KMS-11 (cell line): ENCODE measurements at regions not wholly inside any gene's neighbourhood (a gene's known extent, or its start where the extent isn't known, plus 50 kb on each side); places are given as distances from the start of the nearest gene placed in this dataset.
"Not testable (repeated sequence)": the region's sequence is repeated elsewhere in the genome, so short reads cannot be mapped to it uniquely, and the experiment has no call there.

Source experiments
- H2AFZ ChIP-seq: fragments of 200-600 bp; sonication (generic); 2 replicates; pipeline ENCODE4 v1.6.1; 2016; ENCODE audit warnings: antibody characterized with exemption, mixed run types, low read depth
- H3K27ac ChIP-seq: fragments of 200-600 bp; sonication (generic); 2 replicates; pipeline ENCODE4 v1.6.1; 2016; ENCODE audit warnings: mild to moderate bottlenecking, mixed run types
- H3K27me3 ChIP-seq: fragments of 200-600 bp; sonication (generic); 2 replicates; pipeline ENCODE4 v1.6.1; 2017; ENCODE audit warnings: mild to moderate bottlenecking, low read depth, mixed run types, moderate library complexity; ENCODE audit not compliant: insufficient read depth
- H3K36me3 ChIP-seq: fragments of 200-600 bp; sonication (generic); 2 replicates; pipeline ENCODE4 v1.6.1; 2017; ENCODE audit warnings: mild to moderate bottlenecking, mixed run types; ENCODE audit not compliant: insufficient read depth
- H3K4me1 ChIP-seq: fragments of 200-600 bp; sonication (generic); 2 replicates; pipeline ENCODE4 v1.6.1; 2016; ENCODE audit warnings: mild to moderate bottlenecking, low read depth, mixed run types; ENCODE audit not compliant: poor library complexity, severe bottlenecking
- H3K4me2 ChIP-seq: fragments of 200-600 bp; sonication (generic); 2 replicates; pipeline ENCODE4 v1.7.0; 2016; ENCODE audit warnings: mild to moderate bottlenecking, mixed run types
- H3K4me3 ChIP-seq: fragments of 200-600 bp; sonication (generic); IDR thresholded peaks from 2 replicates; pipeline ENCODE4 v1.6.1; 2017; ENCODE audit warnings: low read depth, low read length, mixed read lengths; ENCODE audit not compliant: insufficient read depth
- H3K79me2 ChIP-seq: fragments of 200-600 bp; sonication (generic); 2 replicates; pipeline ENCODE4 v1.6.1; 2016; ENCODE audit warnings: low read depth, mixed run types; ENCODE audit not compliant: insufficient read depth
- H3K9ac ChIP-seq: fragments of 200-600 bp; sonication (generic); 2 replicates; pipeline ENCODE4 v1.6.1; 2016; ENCODE audit warnings: mild to moderate bottlenecking, mixed run types
- H4K20me1 ChIP-seq: fragments of 200-600 bp; sonication (generic); 2 replicates; pipeline ENCODE4 v1.6.1; 2016; ENCODE audit warnings: mild to moderate bottlenecking, mixed run types; ENCODE audit not compliant: insufficient read depth
- CTCF ChIP-seq: fragments of 200-600 bp; sonication (generic); conservative IDR thresholded peaks from 2 replicates; pipeline ENCODE4 v1.6.1; 2017; ENCODE audit warnings: low read depth, mild to moderate bottlenecking, antibody characterized with exemption, low read length, moderate library complexity, mixed read lengths

- Histone ChIP-seq H3K4me2 (no peak overlapping the region), H2AFZ (no peak overlapping the region), H3K4me1 (no peaks in the 10 kb centered on the region), H3K27me3 (no peaks in the 10 kb centered on the region), H3K9ac (no peak overlapping the region), H3K27ac (no peak overlapping the region), H3K4me3 (no peak overlapping the region), H3K79me2 (no peaks in the 10 kb centered on the region), H4K20me1 (no peaks in the 10 kb centered on the region), H3K36me3 (no peaks in the 10 kb centered on the region)
- TF ChIP-seq CTCF: no peak
Observed at GRCh38 chr12:84412226-84412625, 500.4 kb downstream of the SLC6A15 start.

- no peak overlapping the region for H2AFZ ChIP-seq
- no peaks in the 10 kb centered on the region for H3K79me2 ChIP-seq
- no peaks in the 10 kb centered on the region for H3K36me3 ChIP-seq
- H4K20me1 ChIP-seq: no peaks in the 10 kb centered on the region
- no peak for TF ChIP-seq CTCF
- no peak overlapping the region for H3K27ac ChIP-seq
- no peak overlapping the region for H3K4me2 ChIP-seq
- no peaks in the 10 kb centered on the region for H3K27me3 ChIP-seq
- H3K9ac ChIP-seq: no peak overlapping the region
- H3K4me1 ChIP-seq: no peaks in the 10 kb centered on the region
- H3K4me3 ChIP-seq: no peak overlapping the region
Observed at GRCh38 chr12:84411031-84411430, 501.6 kb downstream of the SLC6A15 start.

GRCh38 chr12:84408936-84409335, 503.7 kb downstream of the SLC6A15 start:
- Histone ChIP-seq H3K4me2 (no peak overlapping the region), H2AFZ (no peak overlapping the region), H3K27ac (no peak overlapping the region), H3K4me3 (no peak overlapping the region), H3K36me3 (no peaks in the 10 kb centered on the region), H3K9ac (no peak overlapping the region), H3K4me1 (no peaks in the 10 kb centered on the region), H4K20me1 (no peaks in the 10 kb centered on the region), H3K27me3 (no peaks in the 10 kb centered on the region), H3K79me2 (no peaks in the 10 kb centered on the region)
- TF ChIP-seq CTCF: no peak

- H2AFZ ChIP-seq, H3K4me1 ChIP-seq, H3K4me3 ChIP-seq, H3K27me3 ChIP-seq, H3K36me3 ChIP-seq, H3K27ac ChIP-seq, H3K9ac ChIP-seq, H3K79me2 ChIP-seq, H3K4me2 ChIP-seq, H4K20me1 ChIP-seq: not testable (repeated sequence)
Observed at GRCh38 chr12:84406720-84407119, 505.9 kb downstream of the SLC6A15 start.

DNA sequence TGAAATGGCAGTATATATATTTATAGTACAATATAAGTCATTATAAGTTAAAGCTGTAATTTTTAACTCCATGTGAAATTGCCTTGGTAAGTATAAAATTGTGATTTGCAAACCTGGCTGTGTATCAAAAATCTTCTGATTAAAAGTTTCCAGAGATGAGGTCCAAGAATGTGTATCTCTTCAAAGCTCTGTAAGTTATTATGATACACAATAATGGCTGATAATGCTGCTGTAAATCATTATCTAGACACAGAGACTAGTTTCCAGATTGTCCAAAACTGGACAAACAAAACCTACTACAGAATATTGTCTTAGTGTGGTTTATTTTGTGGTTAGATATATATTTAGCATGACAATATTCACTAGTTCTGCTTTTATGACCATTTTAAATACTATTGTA, 514.8 kb downstream of the SLC6A15 start:
- Histone ChIP-seq H3K79me2 (no peaks in the 10 kb centered on the region), H3K27ac (no peak overlapping the region), H3K4me1 (no peaks in the 10 kb centered on the region), H3K9ac (no peak overlapping the region), H4K20me1 (no peaks in the 10 kb centered on the region), H3K4me2 (no peak overlapping the region), H3K4me3 (no peak overlapping the region), H2AFZ (no peak overlapping the region), H3K36me3 (no peaks in the 10 kb centered on the region), H3K27me3 (no peaks in the 10 kb centered on the region)
- no peak for TF ChIP-seq CTCF
